H9 (cell line): ENCODE measurements at regions not wholly inside any gene's neighbourhood (a gene's known extent, or its start where the extent isn't known, plus 50 kb on each side); places are given as distances from the start of the nearest gene placed in this dataset.

Experiments
- DNase-seq: peaks from one replicate; pipeline ENCODE4 v3.0.0-alpha.2; 2017
- H2AFZ ChIP-seq: one replicate; pipeline ENCODE4 v1.6.1; 2013; ENCODE audit warnings: mild to moderate bottlenecking, low read length, control low read depth, moderate library complexity
- H2AK5ac ChIP-seq: 2 replicates; pipeline ENCODE4 v1.6.1; 2013; ENCODE audit warnings: low read length, control low read depth, mixed read lengths; ENCODE audit not compliant: insufficient read length
- H2BK120ac ChIP-seq: one replicate; pipeline ENCODE4 v1.6.1; 2013; ENCODE audit warnings: low read depth, mild to moderate bottlenecking, low read length, control low read depth, inconsistent platforms; ENCODE audit not compliant: poor library complexity, severe bottlenecking
- H2BK12ac ChIP-seq: 2 replicates; pipeline ENCODE4 v1.6.1; 2013; ENCODE audit warnings: low read length, control low read depth, mixed read lengths, low read depth; ENCODE audit not compliant: insufficient read length
- H2BK15ac ChIP-seq: 2 replicates; pipeline ENCODE4 v1.6.1; 2013; ENCODE audit warnings: low read depth, low read length, control low read depth
- H2BK20ac ChIP-seq: one replicate; pipeline ENCODE4 v1.6.1; 2013; ENCODE audit warnings: low read depth, mild to moderate bottlenecking, low read length, control low read depth, inconsistent platforms; ENCODE audit not compliant: poor library complexity, severe bottlenecking
- H2BK5ac ChIP-seq: 2 replicates; pipeline ENCODE4 v1.6.1; 2013; ENCODE audit warnings: low read length, control low read depth, mixed read lengths; ENCODE audit not compliant: insufficient read length
- H3K14ac ChIP-seq: 2 replicates; pipeline ENCODE4 v1.6.1; 2013; ENCODE audit warnings: low read length, control low read depth; ENCODE audit not compliant: insufficient read depth
- H3K18ac ChIP-seq: 2 replicates; pipeline ENCODE4 v1.6.1; 2013; ENCODE audit warnings: low read depth, mild to moderate bottlenecking, mixed read lengths, low read length, control low read depth; ENCODE audit not compliant: insufficient read length
- H3K23ac ChIP-seq: 2 replicates; pipeline ENCODE4 v1.6.1; 2013; ENCODE audit warnings: low read length, control low read depth, mixed read lengths, low read depth; ENCODE audit not compliant: insufficient read length
- H3K23me2 ChIP-seq: 2 replicates; pipeline ENCODE4 v1.6.1; 2013; ENCODE audit warnings: low read depth, mild to moderate bottlenecking, mixed read lengths, low read length, control low read depth; ENCODE audit not compliant: insufficient read length, poor library complexity, severe bottlenecking
- H3K27ac ChIP-seq: 2 replicates; pipeline ENCODE4 v1.5.1; 2013; ENCODE audit warnings: low read length, control low read depth, mixed read lengths, low read depth; ENCODE audit not compliant: insufficient read length
- H3K27me3 ChIP-seq: 2 replicates; pipeline ENCODE4 v1.6.1; 2013; ENCODE audit warnings: low read length, control low read depth, inconsistent platforms; ENCODE audit not compliant: insufficient read depth
- H3K4ac ChIP-seq: 2 replicates; pipeline ENCODE4 v1.6.1; 2013; ENCODE audit warnings: low read depth, mild to moderate bottlenecking, control low read depth, inconsistent platforms, low read length, moderate library complexity
- H3K4me1 ChIP-seq: 2 replicates; pipeline ENCODE4 v1.6.1; 2013; ENCODE audit warnings: low read length, control low read depth, inconsistent platforms; ENCODE audit not compliant: insufficient read depth
- H3K4me2 ChIP-seq: 2 replicates; pipeline ENCODE4 v1.6.1; 2013; ENCODE audit warnings: low read length, control low read depth, mixed read lengths; ENCODE audit not compliant: insufficient read length, insufficient read depth
- H3K56ac ChIP-seq: 2 replicates; pipeline ENCODE4 v1.6.1; 2013; ENCODE audit warnings: low read depth, mild to moderate bottlenecking, mixed read lengths, low read length, control low read depth; ENCODE audit not compliant: insufficient read length
- H3K79me1 ChIP-seq: 2 replicates; pipeline ENCODE4 v1.6.1; 2013; ENCODE audit warnings: low read depth, mild to moderate bottlenecking, moderate library complexity, low read length, control low read depth, inconsistent platforms; ENCODE audit not compliant: insufficient read depth, poor library complexity, severe bottlenecking
- H3K79me2 ChIP-seq: 2 replicates; pipeline ENCODE4 v1.6.1; 2013; ENCODE audit warnings: low read length, control low read depth, inconsistent platforms; ENCODE audit not compliant: insufficient read depth
- H3K9ac ChIP-seq: 2 replicates; pipeline ENCODE4 v1.6.1; 2013; ENCODE audit warnings: low read length, control low read depth, mixed read lengths; ENCODE audit not compliant: insufficient read length; ENCODE audit errors: extremely low read depth
- H3K9me3 ChIP-seq: one replicate; pipeline ENCODE4 v1.6.1; 2013; ENCODE audit warnings: low read depth, low read length, inconsistent platforms; ENCODE audit not compliant: control insufficient read depth
- H3T11ph ChIP-seq: one replicate; pipeline ENCODE4 v1.6.1; 2013; ENCODE audit warnings: mild to moderate bottlenecking, low read length, control low read depth, inconsistent platforms
- H4K20me1 ChIP-seq: one replicate; pipeline ENCODE4 v1.6.1; 2013; ENCODE audit not compliant: control insufficient read depth, insufficient read length, insufficient read depth
- H4K5ac ChIP-seq: 2 replicates; pipeline ENCODE4 v1.6.1; 2013; ENCODE audit warnings: low read depth, mild to moderate bottlenecking, mixed read lengths, low read length, control low read depth; ENCODE audit not compliant: insufficient read length
- H4K8ac ChIP-seq: replicated peaks from 2 replicates; pipeline ENCODE4 v1.6.1; 2013; ENCODE audit warnings: low read length, control low read depth, mixed read lengths, low read depth; ENCODE audit not compliant: insufficient read length
- H4K91ac ChIP-seq: 2 replicates; pipeline ENCODE4 v1.6.1; 2013; ENCODE audit warnings: low read depth, mild to moderate bottlenecking, moderate library complexity, mixed read lengths, low read length, control low read depth; ENCODE audit not compliant: insufficient read length
- H3K27ac Mint-ChIP-seq, 3 experiments: 2 replicates in 2 of 3; 3 replicates in 1 of 3; pipeline ENCODE4 v1.8.0; 2020 to 2021; ENCODE audit warnings: mixed read lengths in 3 of 3, mild to moderate bottlenecking in 1 of 3, moderate library complexity in 1 of 3
- H3K27me3 Mint-ChIP-seq: 2 replicates; pipeline ENCODE4 v1.8.0; 2021; ENCODE audit warnings: low read depth, mild to moderate bottlenecking, moderate library complexity, mixed read lengths
- H3K36me3 Mint-ChIP-seq, 3 experiments: 2 replicates in 2 of 3; 3 replicates in 1 of 3; pipeline ENCODE4 v1.8.0; 2020 to 2021; ENCODE audit warnings: low read depth in 3 of 3, mixed read lengths in 3 of 3; ENCODE audit not compliant: insufficient read depth in 1 of 3
- H3K4me1 Mint-ChIP-seq, 2 experiments: 2 replicates each; pipeline ENCODE4 v1.8.0; 2020; ENCODE audit warnings: mixed read lengths in 2 of 2
- H3K4me3 Mint-ChIP-seq, 2 experiments: 2 replicates in 1 of 2; 3 replicates in 1 of 2; pipeline ENCODE4 v1.8.0; 2020 to 2021; ENCODE audit warnings: mild to moderate bottlenecking in 2 of 2, mixed read lengths in 2 of 2, moderate library complexity in 1 of 2
- H3K9me3 Mint-ChIP-seq, 2 experiments: 2 replicates in 1 of 2; 3 replicates in 1 of 2; pipeline ENCODE4 v1.8.0; 2020; ENCODE audit warnings: mild to moderate bottlenecking in 2 of 2, mixed read lengths in 2 of 2, moderate library complexity in 1 of 2
- CTCF ChIP-seq: fragments of 200-600 bp; sonication (generic); conservative IDR thresholded peaks from 3 replicates; pipeline ENCODE4 v1.8.0; 2021; ENCODE audit warnings: antibody characterized with exemption, mild to moderate bottlenecking
- WGBS: extraction: QIAGEN DNeasy Blood & Tissue Kit; methylation state at CpG from one replicate; pipeline ENCODE4 v1.1.7; 2013; ENCODE audit warnings: missing lambda C conversion rate, low lambda C conversion rate, mixed read lengths; ENCODE audit not compliant: insufficient read length; ENCODE audit errors: extremely low coverage; 5-methylcytosine and 5-hydroxymethylcytosine counted together

- Histone ChIP-seq H3K27ac (no peak overlapping the region), H2BK20ac (no peak overlapping the region), H2AK5ac (no peak overlapping the region), H4K5ac (no peak overlapping the region), H3K79me1 (no peaks in the 10 kb centered on the region), H3K18ac (no peak overlapping the region), H2BK15ac (no peak overlapping the region), H3K4me2 (no peak overlapping the region), H3K9ac (no peak overlapping the region), H2BK120ac (no peak overlapping the region), H3K23me2 (no peaks in the 10 kb centered on the region), H4K8ac (no peak overlapping the region), H3K27me3 (no peaks in the 10 kb centered on the region), H3K9me3 (peaks cover 9% of the 10 kb centered on the region), H2AFZ (no peak overlapping the region), H3K4me1 (no peaks in the 10 kb centered on the region), H3K23ac (no peak overlapping the region), H4K91ac (no peak overlapping the region), H3K14ac (no peak overlapping the region), H2BK12ac (no peak overlapping the region), H2BK5ac (no peak overlapping the region), H3K56ac (no peak overlapping the region), H4K20me1 (no peaks in the 10 kb centered on the region), H3K79me2 (no peaks in the 10 kb centered on the region), H3K4ac (no peak overlapping the region), H3T11ph (no peak overlapping the region)
- peaks cover 5 to 17% (median 13%) of the 10 kb centered on the region in 3 experiments; a peak in 6 of 7 replicates for H3K36me3 Mint-ChIP-seq
- H3K4me3 Mint-ChIP-seq, result no peak overlapping the region
- no CpG with 5 or more reads among the region's 3 CpGs for WGBS
- peaks cover 4% of the 10 kb centered on the region; the same call in 1 of the 2 replicates for H3K27me3 Mint-ChIP-seq
- TF ChIP-seq CTCF, result no peak
- DNase-seq, result no peak
- peaks cover 8 to 9% of the 10 kb centered on the region in 2 experiments; a peak in 3 of 4 replicates for H3K4me1 Mint-ChIP-seq
- H3K9me3 Mint-ChIP-seq, result peaks cover 21 to 23% of the 10 kb centered on the region in 2 experiments
- H3K27ac Mint-ChIP-seq, result no peak overlapping the region
Measured at GRCh38 chr7:69020536-69020935, 577.7 kb upstream of the AUTS2 start.
